Mesenchymal stem cell (in vitro differentiated cells and primary cell): ENCODE measurements at regions not wholly inside any gene's neighbourhood (a gene's known extent, or its start where the extent isn't known, plus 50 kb on each side); places are given as distances from the start of the nearest gene placed in this dataset.

Experiments
- DNase-seq: peaks from one replicate; pipeline ENCODE4 v3.0.0-alpha.2; 2013
- H2AFZ ChIP-seq: one replicate; pipeline ENCODE4 v1.6.1; 2013; ENCODE audit warnings: low read depth, mild to moderate bottlenecking, control low read depth, inconsistent platforms, low read length, moderate library complexity
- H2AK5ac ChIP-seq: 2 replicates; pipeline ENCODE4 v1.6.1; 2013; ENCODE audit warnings: low read length, moderate library complexity, mild to moderate bottlenecking, inconsistent platforms; ENCODE audit not compliant: severe bottlenecking
- H2BK120ac ChIP-seq: one replicate; pipeline ENCODE4 v1.6.1; 2013; ENCODE audit warnings: low read depth, mild to moderate bottlenecking, inconsistent platforms, low read length, moderate library complexity
- H2BK12ac ChIP-seq, 2 experiments: one replicate each; pipeline ENCODE4 v1.6.1; 2013; ENCODE audit warnings: inconsistent platforms in 2 of 2, low read length in 2 of 2, mild to moderate bottlenecking in 2 of 2, moderate library complexity in 2 of 2, control low read depth in 1 of 2
- H2BK15ac ChIP-seq: one replicate; pipeline ENCODE4 v1.6.1; 2013; ENCODE audit warnings: mild to moderate bottlenecking, low read depth, inconsistent platforms; ENCODE audit not compliant: poor library complexity, severe bottlenecking
- H2BK5ac ChIP-seq: 2 replicates; pipeline ENCODE4 v1.6.1; 2013; ENCODE audit warnings: low read depth, mild to moderate bottlenecking, low read length, control low read depth, inconsistent platforms; ENCODE audit not compliant: poor library complexity, severe bottlenecking
- H3K14ac ChIP-seq, 2 experiments: one replicate each; pipeline ENCODE4 v1.6.1; 2013; ENCODE audit warnings: inconsistent platforms in 2 of 2, low read length in 2 of 2, control low read depth in 1 of 2, mild to moderate bottlenecking in 1 of 2, moderate library complexity in 1 of 2
- H3K18ac ChIP-seq, 2 experiments: one replicate each; pipeline ENCODE4 v1.6.1; 2013; ENCODE audit warnings: inconsistent platforms in 2 of 2, low read length in 2 of 2, control low read depth in 1 of 2, low read depth in 1 of 2, mild to moderate bottlenecking in 1 of 2
- H3K23ac ChIP-seq, 2 experiments: one replicate each; pipeline ENCODE4 v1.6.1; 2013; ENCODE audit warnings: inconsistent platforms in 2 of 2, low read length in 2 of 2, mild to moderate bottlenecking in 2 of 2, moderate library complexity in 2 of 2, control low read depth in 1 of 2
- H3K27ac ChIP-seq: 2 replicates; pipeline ENCODE4 v1.5.1; 2013; ENCODE audit warnings: mild to moderate bottlenecking, moderate library complexity, low read length, control low read depth, inconsistent platforms; ENCODE audit not compliant: poor library complexity, severe bottlenecking
- H3K27me3 ChIP-seq, 2 experiments: 2 replicates each; pipeline versions ENCODE4 v1.6.1 to v1.7.0; 2013; ENCODE audit warnings: low read length in 2 of 2, mild to moderate bottlenecking in 2 of 2, moderate library complexity in 2 of 2, control low read depth in 1 of 2, inconsistent platforms in 1 of 2; ENCODE audit not compliant: control insufficient read depth in 1 of 2, insufficient read depth in 1 of 2
- H3K36me3 ChIP-seq, 2 experiments: 2 replicates each; pipeline versions ENCODE4 v1.6.1 to v1.7.0; 2013; ENCODE audit warnings: low read length in 2 of 2, control low read depth in 1 of 2, inconsistent platforms in 1 of 2, low read depth in 1 of 2, mild to moderate bottlenecking in 1 of 2; ENCODE audit not compliant: insufficient read depth in 2 of 2, control insufficient read depth in 1 of 2
- H3K4ac ChIP-seq, 2 experiments: one replicate each; pipeline ENCODE4 v1.6.1; 2013; ENCODE audit warnings: inconsistent platforms in 2 of 2, low read length in 2 of 2, mild to moderate bottlenecking in 2 of 2, moderate library complexity in 2 of 2, control low read depth in 1 of 2, low read depth in 1 of 2
- H3K4me1 ChIP-seq: 2 replicates; pipeline ENCODE4 v1.6.1; 2013; ENCODE audit warnings: low read depth, low read length, control low read depth; ENCODE audit not compliant: control insufficient read depth, insufficient read depth
- H3K4me2 ChIP-seq: 2 replicates; pipeline ENCODE4 v1.6.1; 2013; ENCODE audit warnings: low read length, mild to moderate bottlenecking, inconsistent platforms; ENCODE audit not compliant: poor library complexity, severe bottlenecking
- H3K4me3 ChIP-seq, 2 experiments: 2 replicates each; pipeline versions ENCODE4 v1.5.1 to v1.7.0; 2013; ENCODE audit warnings: low read length in 2 of 2, mild to moderate bottlenecking in 2 of 2, control low read depth in 1 of 2, low read depth in 1 of 2; ENCODE audit not compliant: insufficient read depth in 1 of 2
- H3K79me1 ChIP-seq: replicated peaks from 2 replicates; pipeline ENCODE4 v1.6.1; 2013; ENCODE audit warnings: mild to moderate bottlenecking, control low read depth, low read length, inconsistent platforms; ENCODE audit not compliant: poor library complexity, severe bottlenecking
- H3K9ac ChIP-seq: 2 replicates; pipeline ENCODE4 v1.7.0; 2013; ENCODE audit warnings: mild to moderate bottlenecking, low read length, moderate library complexity
- H3K9me3 ChIP-seq: 2 replicates; pipeline ENCODE4 v1.7.0; 2013; ENCODE audit warnings: mild to moderate bottlenecking, low read length; ENCODE audit not compliant: control insufficient read depth
- H4K8ac ChIP-seq: one replicate; pipeline ENCODE4 v1.6.1; 2013; ENCODE audit warnings: inconsistent platforms, mild to moderate bottlenecking, low read length, moderate library complexity
- H4K91ac ChIP-seq: one replicate; pipeline ENCODE4 v1.6.1; 2013; ENCODE audit warnings: mild to moderate bottlenecking, low read length, inconsistent platforms
- WGBS: methylation state at CpG from one replicate; pipeline ENCODE4 v1.1.7; 2013; ENCODE audit warnings: mixed read lengths; 5-methylcytosine and 5-hydroxymethylcytosine counted together

DNA sequence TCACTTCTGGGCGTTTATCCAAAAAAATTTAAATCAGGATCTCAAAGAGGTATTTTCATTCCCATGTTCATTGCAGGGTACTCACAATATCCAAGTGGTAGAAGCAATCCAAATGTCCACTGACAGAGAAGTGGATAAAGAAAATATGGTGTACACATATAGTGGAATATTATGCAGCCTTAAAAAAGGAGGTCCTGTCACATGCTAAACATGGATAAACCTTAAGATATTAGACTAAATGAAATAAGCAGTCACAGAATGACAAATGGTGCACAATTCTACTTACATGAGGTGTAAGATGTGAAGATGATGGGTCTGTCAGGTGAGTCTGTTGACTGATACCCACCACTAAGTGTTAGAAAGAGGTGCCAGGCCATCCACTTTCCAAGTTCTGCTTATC is 140.6 kb downstream of the THNSL2 start:
- Histone ChIP-seq H2BK120ac (no peak overlapping the region), H3K79me1 (no peaks in the 10 kb centered on the region), H3K4ac (no peak overlapping the region), H2BK15ac (no peak overlapping the region), H3K9me3 (peaks cover 3% of the 10 kb centered on the region), H3K36me3 (no peaks in the 10 kb centered on the region), H3K14ac (no peak overlapping the region), H4K91ac (no peak overlapping the region), H3K18ac (no peak overlapping the region), H3K4me2 (no peak overlapping the region), H2AK5ac (no peak overlapping the region), H3K4me1 (no peaks in the 10 kb centered on the region), H4K8ac (no peak overlapping the region), H2BK12ac (no peak overlapping the region), H3K9ac (no peak overlapping the region), H3K27me3 (peaks cover 0 to 3% of the 10 kb centered on the region in 2 experiments), H2AFZ (no peak overlapping the region), H2BK5ac (no peak overlapping the region), H3K23ac (no peak overlapping the region), H3K4me3 (no peak overlapping the region), H3K27ac (no peak overlapping the region)
- no CpG with 5 or more reads among the region's 1 CpG for WGBS
- no peak for DNase-seq

DNA sequence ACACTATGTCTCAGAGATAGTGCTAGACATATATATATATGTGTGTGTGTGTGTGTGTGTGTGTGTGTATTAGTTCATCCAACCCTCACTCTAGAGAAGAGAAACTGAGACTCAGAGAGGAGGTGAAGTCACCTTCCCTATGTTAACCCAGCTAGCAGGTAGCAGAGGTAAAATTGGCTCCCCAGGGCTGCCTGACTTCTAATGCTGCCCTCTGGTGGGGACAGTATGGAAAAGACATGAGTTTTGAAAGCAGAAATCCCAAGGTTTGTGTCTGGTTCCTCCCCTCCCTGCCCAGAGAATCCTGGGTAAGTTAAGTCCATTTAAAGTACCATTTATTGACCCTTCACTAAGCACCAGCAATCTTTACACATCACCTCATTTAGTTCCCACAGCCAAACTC is 137.7 kb downstream of the THNSL2 start:
- H2BK5ac ChIP-seq: no peak overlapping the region
- peaks cover 0 to 3% of the 10 kb centered on the region in 2 experiments for H3K27me3 ChIP-seq
- no peak overlapping the region for H3K18ac ChIP-seq
- no peaks in the 10 kb centered on the region for H3K4me1 ChIP-seq
- no peak overlapping the region for H2BK12ac ChIP-seq
- H3K4me3 ChIP-seq: no peak overlapping the region
- no peak overlapping the region for H3K4ac ChIP-seq
- H3K23ac ChIP-seq: no peak overlapping the region
- H3K4me2 ChIP-seq: no peak overlapping the region
- H4K91ac ChIP-seq: no peak overlapping the region
- H3K79me1 ChIP-seq: no peaks in the 10 kb centered on the region
- DNase-seq: no peak
- H3K14ac ChIP-seq: no peak overlapping the region
- H2AFZ ChIP-seq: no peak overlapping the region
- no peaks in the 10 kb centered on the region for H3K36me3 ChIP-seq
- no peak overlapping the region for H2BK120ac ChIP-seq
- H3K27ac ChIP-seq: no peak overlapping the region
- no peak overlapping the region for H2AK5ac ChIP-seq
- no peak overlapping the region for H4K8ac ChIP-seq
- peaks cover 3% of the 10 kb centered on the region for H3K9me3 ChIP-seq
- H2BK15ac ChIP-seq: no peak overlapping the region
- H3K9ac ChIP-seq: no peak overlapping the region

DNA sequence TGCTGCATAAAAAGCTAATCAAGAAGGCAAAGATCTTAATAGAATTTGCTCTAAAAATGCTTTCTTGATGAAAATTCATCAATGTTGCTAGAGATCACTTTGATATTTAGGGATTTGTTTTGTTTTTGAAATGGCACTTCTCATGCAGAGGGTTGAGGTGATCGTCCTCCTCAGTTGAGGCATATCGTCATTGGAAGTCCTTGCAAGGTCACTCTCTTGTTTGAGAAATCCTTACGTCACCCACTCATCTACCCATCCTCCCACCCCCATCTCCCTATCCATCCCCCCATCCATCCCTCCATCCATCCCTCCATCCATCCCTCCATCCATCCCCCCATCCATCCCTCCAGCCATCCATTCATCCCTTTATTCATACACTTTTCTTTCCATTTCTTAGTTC is 133.7 kb downstream of the THNSL2 start:
- Histone ChIP-seq H3K23ac (no peak overlapping the region), H3K4me3 (no peak overlapping the region), H3K14ac (no peak overlapping the region), H4K91ac (no peak overlapping the region), H3K4ac (no peak overlapping the region), H2BK12ac (no peak overlapping the region), H3K4me2 (no peak overlapping the region), H3K79me1 (no peaks in the 10 kb centered on the region), H2BK5ac (no peak overlapping the region), H3K4me1 (no peaks in the 10 kb centered on the region), H3K36me3 (no peaks in the 10 kb centered on the region), H3K27me3 (no peaks in the 10 kb centered on the region), H3K18ac (no peak overlapping the region), H2AK5ac (no peak overlapping the region), H2AFZ (no peak overlapping the region), H2BK15ac (no peak overlapping the region), H3K9me3 (peaks cover 4% of the 10 kb centered on the region), H4K8ac (no peak overlapping the region), H3K27ac (no peak overlapping the region), H3K9ac (no peak overlapping the region), H2BK120ac (no peak overlapping the region)
- 87% methylated on average over 3 of the region's 3 CpGs for WGBS
- no peak for DNase-seq

DNA sequence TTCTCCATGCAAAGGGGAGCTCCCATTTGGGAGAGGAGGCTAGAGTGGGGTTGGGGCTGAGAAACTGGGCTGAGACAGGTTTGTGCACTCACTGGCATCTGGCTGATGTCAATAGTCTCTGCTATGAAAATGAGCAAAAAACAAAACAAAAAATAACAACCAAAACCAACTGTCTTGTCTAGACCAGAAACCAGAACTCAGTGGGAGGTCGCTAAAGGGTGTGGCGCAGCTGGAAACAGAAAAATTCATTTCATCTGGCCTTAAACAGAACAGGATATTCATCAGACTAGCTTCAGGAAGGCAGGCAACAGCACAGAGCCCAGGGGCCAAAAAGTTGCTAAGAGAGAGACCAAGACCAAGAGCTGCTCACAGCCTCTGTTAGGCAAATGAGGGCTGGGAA is 126.1 kb downstream of the THNSL2 start:
- Histone ChIP-seq H3K9ac (no peak overlapping the region), H3K27ac (no peak overlapping the region), H2BK12ac (no peak overlapping the region), H3K4me3 (no peak overlapping the region), H3K4me1 (no peaks in the 10 kb centered on the region), H3K23ac (no peak overlapping the region), H3K18ac (no peak overlapping the region), H3K4me2 (no peak overlapping the region), H2BK120ac (no peak overlapping the region), H3K36me3 (no peaks in the 10 kb centered on the region), H2AK5ac (no peak overlapping the region), H3K14ac (no peak overlapping the region), H2AFZ (no peak overlapping the region), H3K9me3 (peaks cover 4% of the 10 kb centered on the region), H2BK5ac (no peak overlapping the region), H3K27me3 (no peaks in the 10 kb centered on the region), H3K79me1 (no peaks in the 10 kb centered on the region), H3K4ac (no peak overlapping the region), H4K91ac (no peak overlapping the region), H2BK15ac (no peak overlapping the region), H4K8ac (no peak overlapping the region)
- DNase-seq: no peak
- WGBS: 90% methylated on average over 2 of the region's 2 CpGs
